ACC112 (cell line): ENCODE measurements at regions not wholly inside any gene's neighbourhood (a gene's known extent, or its start where the extent isn't known, plus 50 kb on each side); places are given as distances from the start of the nearest gene placed in this dataset.
A peak's percentile ranks its signal among the peaks of the same experiment; 100 is the strongest.

ENCODE experiments used
- H2AFZ ChIP-seq: fragments of 200-600 bp; sonication (generic); one replicate; pipeline ENCODE4 v1.6.0; 2017; ENCODE audit warnings: antibody characterized with exemption, low read length; ENCODE audit not compliant: unreplicated experiment
- H3K27ac ChIP-seq: fragments of 200-600 bp; sonication (generic); 2 replicates; pipeline ENCODE4 v1.5.1; 2014; ENCODE audit warnings: low read depth, mild to moderate bottlenecking, antibody characterized with exemption, low read length, moderate library complexity
- H3K27me3 ChIP-seq: fragments of 200-600 bp; sonication (generic); 2 replicates; pipeline ENCODE4 v1.6.1; 2014; ENCODE audit warnings: mild to moderate bottlenecking, antibody characterized with exemption, low read length, moderate library complexity, mixed read lengths; ENCODE audit not compliant: insufficient read depth
- H3K36me3 ChIP-seq: fragments of 200-600 bp; sonication (generic); 2 replicates; pipeline ENCODE4 v1.6.1; 2016; ENCODE audit warnings: mild to moderate bottlenecking, antibody characterized with exemption, low read length, moderate library complexity, mixed read lengths; ENCODE audit not compliant: insufficient read depth
- H3K4me1 ChIP-seq: fragments of 200-600 bp; sonication (generic); one replicate; pipeline ENCODE4 v1.6.1; 2016; ENCODE audit warnings: low read length, mixed read lengths; ENCODE audit not compliant: insufficient read depth, unreplicated experiment, control insufficient read depth
- H3K4me3 ChIP-seq: fragments of 200-600 bp; sonication (generic); 2 replicates; pipeline ENCODE4 v1.5.1; 2014; ENCODE audit warnings: mild to moderate bottlenecking, low read depth, low read length
- H3K79me2 ChIP-seq: fragments of 200-600 bp; sonication (generic); one replicate; pipeline ENCODE4 v1.6.0; 2016; ENCODE audit warnings: low read length; ENCODE audit not compliant: control insufficient read depth, unreplicated experiment, insufficient read depth

- H3K79me2 ChIP-seq: peaks cover 95% of the 10 kb centered on the region
- H2AFZ ChIP-seq: no peak overlapping the region
- peak overlapping the region; percentile 54 for H3K27ac ChIP-seq
- H3K4me3 ChIP-seq: 0 out of 2 replicates have a peak overlapping the region, but pooled peaks have one; percentile 11
- H3K4me1 ChIP-seq: peaks cover 76% of the 10 kb centered on the region
- H3K36me3 ChIP-seq: peaks cover 19% of the 10 kb centered on the region; the same call in 1 of the 2 replicates
- no peaks in the 10 kb centered on the region for H3K27me3 ChIP-seq
Observed at GRCh38 chr1:201745023-201745422, 83.9 kb upstream of the IPO9 start.

GRCh38 chr1:201746156-201746555 is 82.8 kb upstream of the IPO9 start:
- Histone ChIP-seq H2AFZ (no peak overlapping the region), H3K27me3 (no peaks in the 10 kb centered on the region), H3K36me3 (peaks cover 19% of the 10 kb centered on the region; the same call in 1 of the 2 replicates), H3K79me2 (peaks cover 91% of the 10 kb centered on the region), H3K27ac (peak overlapping the region; percentile 99), H3K4me3 (no peak overlapping the region), H3K4me1 (peaks cover 83% of the 10 kb centered on the region)

DNA sequence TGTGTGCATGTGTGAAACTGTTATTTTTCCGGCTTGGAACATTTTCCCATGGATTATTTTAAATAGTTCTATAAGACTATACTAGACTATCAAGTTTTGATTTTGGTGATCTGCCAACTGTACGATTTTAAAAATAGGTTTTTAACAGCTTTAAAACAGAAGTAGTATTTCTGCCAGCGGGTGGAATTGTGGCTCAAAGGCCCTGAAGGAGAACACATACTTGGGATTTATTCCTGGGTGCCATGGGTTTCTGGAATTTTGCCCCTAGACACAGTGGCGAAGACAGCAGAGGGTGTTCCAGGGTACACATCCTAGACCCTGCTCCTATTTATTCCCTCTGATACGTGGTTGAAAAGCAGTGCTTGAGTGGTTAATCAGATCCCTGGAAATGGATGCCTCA is 81.7 kb upstream of the IPO9 start:
- peak overlapping the region; percentile 99 for H3K27ac ChIP-seq
- H3K4me3 ChIP-seq: no peak overlapping the region
- H2AFZ ChIP-seq: no peak overlapping the region
- peaks cover 91% of the 10 kb centered on the region for H3K79me2 ChIP-seq
- peaks cover 24% of the 10 kb centered on the region; the same call in 1 of the 2 replicates for H3K36me3 ChIP-seq
- peaks cover 83% of the 10 kb centered on the region for H3K4me1 ChIP-seq
- H3K27me3 ChIP-seq: no peaks in the 10 kb centered on the region

GRCh38 chr1:201748335-201748734 is 80.6 kb upstream of the IPO9 start:
- peak overlapping the region; percentile 99 for H3K27ac ChIP-seq
- peaks cover 88% of the 10 kb centered on the region for H3K4me1 ChIP-seq
- H3K27me3 ChIP-seq: no peaks in the 10 kb centered on the region
- no peak overlapping the region for H2AFZ ChIP-seq
- no peak overlapping the region for H3K4me3 ChIP-seq
- H3K79me2 ChIP-seq: peaks cover 91% of the 10 kb centered on the region
- peaks cover 26% of the 10 kb centered on the region; the same call in 1 of the 2 replicates for H3K36me3 ChIP-seq

DNA sequence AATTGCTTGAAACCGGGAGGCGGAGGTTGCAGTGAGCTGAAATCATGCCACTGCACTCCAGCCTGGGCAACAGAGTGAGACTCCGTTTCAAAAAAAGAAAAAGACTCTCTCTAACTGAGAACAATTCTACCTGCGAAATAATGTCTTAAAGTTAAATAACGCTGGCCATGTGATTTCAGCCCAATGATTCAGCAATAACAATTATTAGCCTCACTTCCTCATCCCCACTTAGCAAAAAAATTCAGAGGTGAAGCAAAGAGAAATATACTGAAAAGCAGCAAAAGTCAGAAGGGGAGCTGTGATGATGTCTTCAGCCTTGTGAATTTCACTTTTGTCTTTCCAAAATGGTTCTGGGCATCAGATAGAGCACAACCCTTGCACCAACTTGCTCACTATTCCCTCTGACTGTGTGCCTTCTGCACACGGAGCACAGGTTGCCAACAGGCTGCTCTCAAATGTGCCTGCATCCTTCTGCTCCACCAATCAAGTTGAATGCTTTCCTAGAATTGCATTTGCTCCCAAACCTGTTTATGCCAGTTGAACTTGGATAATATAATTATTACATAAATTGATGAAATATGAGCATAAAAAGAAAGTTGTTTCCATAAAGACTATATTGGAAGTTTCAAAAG is 79.8 kb upstream of the IPO9 start:
- Histone ChIP-seq H3K36me3 (peaks cover 26% of the 10 kb centered on the region; the same call in 1 of the 2 replicates), H3K27me3 (no peaks in the 10 kb centered on the region), H3K4me3 (no peak overlapping the region), H3K4me1 (peaks cover 96% of the 10 kb centered on the region), H3K79me2 (peaks cover 95% of the 10 kb centered on the region), H2AFZ (no peak overlapping the region), H3K27ac (peak overlapping the region; percentile 99)

- H2AFZ ChIP-seq: no peak overlapping the region
- peaks cover 96% of the 10 kb centered on the region for H3K4me1 ChIP-seq
- peaks cover 21% of the 10 kb centered on the region; the same call in 1 of the 2 replicates for H3K36me3 ChIP-seq
- no peaks in the 10 kb centered on the region for H3K27me3 ChIP-seq
- peak overlapping the region; percentile 99 for H3K27ac ChIP-seq
- H3K4me3 ChIP-seq: peak overlapping the region; percentile 25; the same call in 1 of the 2 replicates
- peaks cover 94% of the 10 kb centered on the region for H3K79me2 ChIP-seq
Observed at GRCh38 chr1:201750120-201750519, 78.8 kb upstream of the IPO9 start.

DNA sequence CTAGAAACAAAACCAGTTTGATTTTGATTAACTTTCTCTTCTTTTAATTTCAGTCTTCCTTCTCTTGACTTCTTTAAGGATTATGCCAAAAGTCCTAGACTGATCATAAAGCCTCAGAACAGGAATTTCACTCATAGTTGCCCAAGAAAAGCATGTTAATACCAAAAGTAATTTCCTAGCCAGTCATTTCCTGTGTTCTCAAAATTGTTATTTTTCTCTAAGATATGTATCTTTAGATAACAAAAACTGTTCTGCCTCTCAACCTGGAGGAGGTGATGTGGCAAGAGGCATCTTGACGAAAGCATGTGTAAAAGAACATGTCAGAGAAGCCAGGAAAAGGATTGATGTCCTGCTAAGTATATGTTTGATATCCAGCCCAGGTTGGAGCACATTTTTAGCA is 78.0 kb upstream of the IPO9 start:
- Histone ChIP-seq H2AFZ (no peak overlapping the region), H3K79me2 (peaks cover 89% of the 10 kb centered on the region), H3K4me1 (peaks cover 96% of the 10 kb centered on the region), H3K27me3 (no peaks in the 10 kb centered on the region), H3K36me3 (peaks cover 17% of the 10 kb centered on the region; the same call in 1 of the 2 replicates), H3K4me3 (peak overlapping the region; percentile 25; the same call in 1 of the 2 replicates), H3K27ac (peak overlapping the region; percentile 99)

GRCh38 chr1:201751872-201752271 is 77.1 kb upstream of the IPO9 start:
- Histone ChIP-seq H2AFZ (no peak overlapping the region), H3K27me3 (no peaks in the 10 kb centered on the region), H3K36me3 (peaks cover 12% of the 10 kb centered on the region; the same call in 1 of the 2 replicates), H3K27ac (peak overlapping the region; percentile 99), H3K4me3 (0 out of 2 replicates have a peak overlapping the region, but pooled peaks have one; percentile 19), H3K79me2 (peaks cover 85% of the 10 kb centered on the region), H3K4me1 (peaks cover 99% of the 10 kb centered on the region)

DNA sequence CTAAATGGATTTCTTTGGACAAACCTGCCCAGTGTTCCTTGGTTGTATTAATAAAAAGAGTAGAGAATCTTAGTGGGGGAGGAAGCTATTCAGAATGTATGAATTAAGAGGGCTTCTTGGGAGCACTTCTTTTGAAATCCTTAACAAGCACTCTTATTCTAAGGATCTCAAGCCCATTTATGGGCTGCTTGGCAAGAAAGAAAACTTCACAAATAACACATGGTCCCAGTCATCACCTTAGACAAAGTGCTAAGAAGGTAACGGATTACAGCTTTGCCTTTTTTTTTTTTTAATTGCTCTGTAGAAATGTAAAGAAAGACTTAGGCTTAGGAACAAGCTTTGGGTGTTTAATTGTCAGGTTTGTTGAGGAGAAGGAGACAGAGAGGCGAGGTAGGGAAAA is 76.6 kb upstream of the IPO9 start:
- H2AFZ ChIP-seq: no peak overlapping the region
- H3K4me1 ChIP-seq: peaks cover 99% of the 10 kb centered on the region
- H3K4me3 ChIP-seq: 0 out of 2 replicates have a peak overlapping the region, but pooled peaks have one; percentile 19
- H3K79me2 ChIP-seq: peaks cover 85% of the 10 kb centered on the region
- H3K36me3 ChIP-seq: peaks cover 8% of the 10 kb centered on the region; the same call in 1 of the 2 replicates
- no peaks in the 10 kb centered on the region for H3K27me3 ChIP-seq
- H3K27ac ChIP-seq: peak overlapping the region; percentile 99

GRCh38 chr1:201753492-201753891 is 75.5 kb upstream of the IPO9 start:
- H3K27me3 ChIP-seq: no peaks in the 10 kb centered on the region
- no peak overlapping the region for H2AFZ ChIP-seq
- H3K4me3 ChIP-seq: peak overlapping the region; percentile 21; the same call in 1 of the 2 replicates
- H3K27ac ChIP-seq: peak overlapping the region; percentile 99
- H3K79me2 ChIP-seq: peaks cover 85% of the 10 kb centered on the region
- peaks cover 99% of the 10 kb centered on the region for H3K4me1 ChIP-seq
- peaks cover 18% of the 10 kb centered on the region; the same call in 1 of the 2 replicates for H3K36me3 ChIP-seq

DNA sequence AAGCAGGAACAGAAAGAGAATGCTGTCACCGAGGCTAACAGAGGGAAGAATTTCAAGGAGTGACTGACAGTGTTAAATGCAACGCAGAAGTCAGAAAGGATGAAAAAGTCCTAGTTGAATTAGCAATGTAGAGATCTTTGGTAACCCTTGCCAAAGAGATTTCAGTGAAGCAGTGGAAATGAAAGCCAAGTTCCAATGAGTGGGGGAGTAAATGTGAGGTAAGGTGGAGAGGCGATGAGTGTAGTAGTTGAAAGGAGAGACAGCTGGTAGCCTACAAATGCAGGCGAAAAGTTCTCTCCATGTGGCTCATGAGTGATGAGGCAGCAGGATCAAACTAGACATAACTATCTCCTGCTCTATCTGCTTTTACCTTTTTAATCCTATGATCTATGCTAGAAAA is 74.6 kb upstream of the IPO9 start:
- Histone ChIP-seq H3K79me2 (peaks cover 85% of the 10 kb centered on the region), H3K4me1 (peaks cover 99% of the 10 kb centered on the region), H3K36me3 (peaks cover 22% of the 10 kb centered on the region; the same call in 1 of the 2 replicates), H2AFZ (no peak overlapping the region), H3K27me3 (no peaks in the 10 kb centered on the region), H3K4me3 (peak overlapping the region; percentile 21; the same call in 1 of the 2 replicates), H3K27ac (peak overlapping the region; percentile 99)
